GM19324 (cell line): ENCODE measurements at regions not wholly inside any gene's neighbourhood (a gene's known extent, or its start where the extent isn't known, plus 50 kb on each side); places are given as distances from the start of the nearest gene placed in this dataset.
"Not testable (repeated sequence)": the region's sequence is repeated elsewhere in the genome, so short reads cannot be mapped to it uniquely, and the experiment has no call there.

Experiments used
- ATAC-seq: cut with Tn5 transposase; IDR thresholded peaks from one replicate; pipeline ENCODE4 v1.9.1; 2021; ENCODE audit warnings: mild to moderate bottlenecking, moderate library complexity; ENCODE audit not compliant: unreplicated experiment, low FRiP score

GRCh38 chr4:116217781-116218180 lies 867.6 kb downstream of the TRAM1L1 start:
- ATAC-seq, result no peak

- no peak for ATAC-seq
Observed at GRCh38 chr4:116215622-116216021, 869.8 kb downstream of the TRAM1L1 start.

- ATAC-seq, result no peak
Observed at GRCh38 chr4:116202524-116202923, 882.9 kb downstream of the TRAM1L1 start.

GRCh38 chr4:116197317-116197809 lies 888.0 kb downstream of the TRAM1L1 start:
- no peak for ATAC-seq

- ATAC-seq, result no peak
Observed at GRCh38 chr4:116183241-116183640, 902.1 kb downstream of the TRAM1L1 start.

GRCh38 chr4:116180157-116180601 lies 905.2 kb downstream of the TRAM1L1 start:
- ATAC-seq, result no peak

GRCh38 chr4:116151371-116151770 lies 934.0 kb downstream of the TRAM1L1 start:
- ATAC-seq, result not testable (repeated sequence)

GRCh38 chr4:116150152-116150551 lies 935.2 kb downstream of the TRAM1L1 start:
- no peak for ATAC-seq

- ATAC-seq, result no peak
Observed at GRCh38 chr4:116143198-116143597, 942.2 kb downstream of the TRAM1L1 start.

GRCh38 chr4:116132946-116133345 lies 952.4 kb downstream of the TRAM1L1 start:
- no peak for ATAC-seq

- ATAC-seq, result no peak
Observed at GRCh38 chr4:116126794-116127193, 958.6 kb downstream of the TRAM1L1 start.

- ATAC-seq, result no peak
Observed at GRCh38 chr4:116122124-116122523, 963.3 kb downstream of the TRAM1L1 start.

GRCh38 chr4:116118221-116118620 lies 967.2 kb downstream of the TRAM1L1 start:
- ATAC-seq, result no peak

- ATAC-seq, result not testable (repeated sequence)
Observed at GRCh38 chr4:116112861-116113260, 972.5 kb downstream of the TRAM1L1 start.

- ATAC-seq, result no peak
Observed at GRCh38 chr4:116110713-116111112, 974.7 kb downstream of the TRAM1L1 start.

- no peak for ATAC-seq
Observed at GRCh38 chr4:116108606-116109005, 976.8 kb downstream of the TRAM1L1 start.

GRCh38 chr4:116101321-116101720 lies 984.1 kb downstream of the TRAM1L1 start:
- ATAC-seq, result no peak

GRCh38 chr4:116099596-116099995 lies 985.8 kb downstream of the TRAM1L1 start:
- no peak for ATAC-seq

- not testable (repeated sequence) for ATAC-seq
Observed at GRCh38 chr4:116097353-116097752, 983.9 kb upstream of the NDST4 start.

GRCh38 chr4:116092961-116093360 lies 979.5 kb upstream of the NDST4 start:
- no peak for ATAC-seq

GRCh38 chr4:116088771-116089170 lies 975.4 kb upstream of the NDST4 start:
- ATAC-seq, result no peak

- ATAC-seq, result no peak
Observed at GRCh38 chr4:116082808-116083366, 969.5 kb upstream of the NDST4 start.

- no peak for ATAC-seq
Observed at GRCh38 chr4:116073051-116073450, 959.6 kb upstream of the NDST4 start.
